ENCODE measurements at regions not wholly inside any gene's neighbourhood (a gene's known extent, or its start where the extent isn't known, plus 50 kb on each side); places are given as distances from the start of the nearest gene placed in this dataset.

DNA sequence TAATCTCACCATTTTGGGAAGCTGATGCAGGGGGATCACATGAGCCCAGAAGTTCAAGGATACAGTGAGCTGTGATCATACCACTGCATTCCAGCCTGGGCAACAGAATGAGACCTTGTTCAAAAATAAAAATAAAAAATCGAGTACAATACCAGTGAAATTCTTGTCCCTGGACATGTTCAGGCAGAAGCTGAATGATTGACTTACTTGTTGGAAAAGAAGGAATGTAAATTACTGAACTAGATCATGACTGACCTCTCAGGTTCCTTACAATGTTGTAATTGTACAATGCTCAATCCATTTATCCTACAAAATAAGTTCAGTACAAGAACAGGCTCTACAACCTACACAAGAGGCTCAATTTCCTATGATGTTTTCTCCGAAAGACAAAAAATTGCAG, 1010.4 kb downstream of the TLE1 start:
- TF ChIP-seq, protein P1, sequence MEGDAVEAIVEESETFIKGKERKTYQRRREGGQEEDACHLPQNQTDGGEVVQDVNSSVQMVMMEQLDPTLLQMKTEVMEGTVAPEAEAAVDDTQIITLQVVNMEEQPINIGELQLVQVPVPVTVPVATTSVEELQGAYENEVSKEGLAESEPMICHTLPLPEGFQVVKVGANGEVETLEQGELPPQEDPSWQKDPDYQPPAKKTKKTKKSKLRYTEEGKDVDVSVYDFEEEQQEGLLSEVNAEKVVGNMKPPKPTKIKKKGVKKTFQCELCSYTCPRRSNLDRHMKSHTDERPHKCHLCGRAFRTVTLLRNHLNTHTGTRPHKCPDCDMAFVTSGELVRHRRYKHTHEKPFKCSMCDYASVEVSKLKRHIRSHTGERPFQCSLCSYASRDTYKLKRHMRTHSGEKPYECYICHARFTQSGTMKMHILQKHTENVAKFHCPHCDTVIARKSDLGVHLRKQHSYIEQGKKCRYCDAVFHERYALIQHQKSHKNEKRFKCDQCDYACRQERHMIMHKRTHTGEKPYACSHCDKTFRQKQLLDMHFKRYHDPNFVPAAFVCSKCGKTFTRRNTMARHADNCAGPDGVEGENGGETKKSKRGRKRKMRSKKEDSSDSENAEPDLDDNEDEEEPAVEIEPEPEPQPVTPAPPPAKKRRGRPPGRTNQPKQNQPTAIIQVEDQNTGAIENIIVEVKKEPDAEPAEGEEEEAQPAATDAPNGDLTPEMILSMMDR (IDR thresholded peaks at IDR 0.05): no peak
- no peak for TF ChIP-seq POLR2A (IDR thresholded peaks at IDR 0.05)

Measured in adrenal gland (tissue), 5 donors.